GM19397 (cell line): ENCODE measurements at regions not wholly inside any gene's neighbourhood (a gene's known extent, or its start where the extent isn't known, plus 50 kb on each side); places are given as distances from the start of the nearest gene placed in this dataset.
A peak's percentile ranks its signal among the peaks of the same experiment; 100 is the strongest.
"Not testable (repeated sequence)": the region's sequence is repeated elsewhere in the genome, so short reads cannot be mapped to it uniquely, and the experiment has no call there.

Experiments used
- ATAC-seq: cut with Tn5 transposase; IDR thresholded peaks from one replicate; pipeline ENCODE4 v1.9.1; 2021; ENCODE audit warnings: mild to moderate bottlenecking, moderate library complexity; ENCODE audit not compliant: unreplicated experiment

- ATAC-seq = no peak
Measured at GRCh38 chr18:25590456-25590855, 238.5 kb upstream of the ZNF521 start.

- no peak for ATAC-seq
Measured at GRCh38 chr18:25587545-25587944, 235.6 kb upstream of the ZNF521 start.

GRCh38 chr18:25568986-25569385 lies 217.0 kb upstream of the ZNF521 start:
- ATAC-seq = no peak

- no peak for ATAC-seq
Measured at GRCh38 chr18:25563816-25564683, 212.1 kb upstream of the ZNF521 start.

- no peak for ATAC-seq
Measured at GRCh38 chr18:25563346-25563745, 211.4 kb upstream of the ZNF521 start.

GRCh38 chr18:25561918-25562317 lies 210.0 kb upstream of the ZNF521 start:
- no peak for ATAC-seq

- no peak for ATAC-seq
Measured at GRCh38 chr18:25560369-25560768, 208.4 kb upstream of the ZNF521 start.

- no peak for ATAC-seq
Measured at GRCh38 chr18:25557011-25557410, 205.0 kb upstream of the ZNF521 start.

GRCh38 chr18:25553631-25554263 lies 201.8 kb upstream of the ZNF521 start:
- no peak for ATAC-seq

GRCh38 chr18:25544546-25545287 lies 192.8 kb upstream of the ZNF521 start:
- no peak for ATAC-seq

GRCh38 chr18:25538175-25538922 lies 186.4 kb upstream of the ZNF521 start:
- no peak for ATAC-seq

GRCh38 chr18:25535495-25535894 lies 183.5 kb upstream of the ZNF521 start:
- no peak for ATAC-seq

GRCh38 chr18:25534401-25534800 lies 182.4 kb upstream of the ZNF521 start:
- ATAC-seq = no peak

- ATAC-seq = no peak
Measured at GRCh38 chr18:25533218-25533617, 181.3 kb upstream of the ZNF521 start.

- no peak for ATAC-seq
Measured at GRCh38 chr18:25531207-25531606, 179.2 kb upstream of the ZNF521 start.

- ATAC-seq = not testable (repeated sequence)
Measured at GRCh38 chr18:25525789-25526188, 173.8 kb upstream of the ZNF521 start.

- ATAC-seq = peak; percentile 90
Measured at GRCh38 chr18:25518716-25519053, 166.7 kb upstream of the ZNF521 start.

- ATAC-seq = peak; percentile 23
Measured at GRCh38 chr18:25517881-25518715, 166.1 kb upstream of the ZNF521 start.

- no peak for ATAC-seq
Measured at GRCh38 chr18:25516747-25517498, 165.0 kb upstream of the ZNF521 start.
